GM13976 (cell line): ENCODE measurements at regions not wholly inside any gene's neighbourhood (a gene's known extent, or its start where the extent isn't known, plus 50 kb on each side); places are given as distances from the start of the nearest gene placed in this dataset.

Source experiments
- DNase-seq: peaks from one replicate; pipeline ENCODE4 v3.0.0; 2012; ENCODE audit warnings: low spot score
- CTCF ChIP-seq: IDR thresholded peaks from 2 replicates; pipeline ENCODE4 v1.5.1; 2012; ENCODE audit warnings: borderline replicate concordance, mild to moderate bottlenecking; ENCODE audit not compliant: insufficient read depth; ENCODE audit errors: extremely low read depth, missing control alignments, control extremely low read depth
- in situ Hi-C: fragments of 300-500 bp; cut with MboI; formaldehyde crosslinking; loops from one replicate; pipeline ENCODE4 v1.12.0; 2022; ENCODE audit warnings: low sequenced_read_pairs, mixed read lengths, inconsistent platforms; ENCODE audit not compliant: unreplicated experiment

GRCh38 chrX:39402158-39402557 is 600.9 kb downstream of the MID1IP1 start:
- no peak for DNase-seq
- TF ChIP-seq CTCF, result no peak
- in situ Hi-C loops, result no loop called here

GRCh38 chrX:39406799-39407198 is 605.5 kb downstream of the MID1IP1 start:
- no peak for DNase-seq
- no peak for TF ChIP-seq CTCF
- in situ Hi-C loops, result no loop called here

- no peak for TF ChIP-seq CTCF
- DNase-seq, result no peak
- in situ Hi-C loops, result no loop called here
These were observed 608.1 kb downstream of the MID1IP1 start for GRCh38 chrX:39409246-39409917.

- TF ChIP-seq CTCF, result no peak
- in situ Hi-C loops, result no loop called here
- DNase-seq, result no peak
These were observed 613.1 kb downstream of the MID1IP1 start for GRCh38 chrX:39414290-39414854.

- DNase-seq, result no peak
- in situ Hi-C loops, result no loop called here
- no peak for TF ChIP-seq CTCF
These were observed 615.4 kb downstream of the MID1IP1 start for GRCh38 chrX:39416547-39417260.

GRCh38 chrX:39418254-39418704 is 617.0 kb downstream of the MID1IP1 start:
- DNase-seq, result no peak
- in situ Hi-C loops, result no loop called here
- TF ChIP-seq CTCF, result no peak
